Tongue (tissue), 1 donor: ENCODE measurements at regions not wholly inside any gene's neighbourhood (a gene's known extent, or its start where the extent isn't known, plus 50 kb on each side); places are given as distances from the start of the nearest gene placed in this dataset.
"Not testable (repeated sequence)": the region's sequence is repeated elsewhere in the genome, so short reads cannot be mapped to it uniquely, and the experiment has no call there.

Source experiments
- DNase-seq: peaks from one replicate; pipeline ENCODE4 v3.0.0-alpha.2; 2015

GRCh38 chr6:63486196-63486595, 86.1 kb upstream of the LOC128125822 start:
- DNase-seq: no peak

GRCh38 chr6:63487103-63487813, 85.0 kb upstream of the LOC128125822 start:
- DNase-seq: no peak

GRCh38 chr6:63491119-63491518, 81.2 kb upstream of the LOC128125822 start:
- DNase-seq: no peak

- DNase-seq: no peak
Measured at GRCh38 chr6:63492476-63492875, 79.8 kb upstream of the LOC128125822 start.

- no peak for DNase-seq
Measured at GRCh38 chr6:63493557-63493956, 78.7 kb upstream of the LOC128125822 start.

GRCh38 chr6:63496361-63496804, 75.9 kb upstream of the LOC128125822 start:
- no peak for DNase-seq

GRCh38 chr6:63502156-63502555, 70.1 kb upstream of the LOC128125822 start:
- no peak for DNase-seq

GRCh38 chr6:63503199-63503598, 69.1 kb upstream of the LOC128125822 start:
- no peak for DNase-seq

- DNase-seq: no peak
Measured at GRCh38 chr6:63504777-63505384, 67.4 kb upstream of the LOC128125822 start.

GRCh38 chr6:63507096-63507495, 65.2 kb upstream of the LOC128125822 start:
- DNase-seq: no peak

GRCh38 chr6:63509652-63510352, 62.5 kb upstream of the LOC128125822 start:
- DNase-seq: peak; percentile 2

GRCh38 chr6:63510353-63510686, 62.0 kb upstream of the LOC128125822 start:
- no peak for DNase-seq

GRCh38 chr6:63510849-63511248, 61.4 kb upstream of the LOC128125822 start:
- DNase-seq: no peak

GRCh38 chr6:63514488-63515173, 57.6 kb upstream of the LOC128125822 start:
- DNase-seq: no peak

- DNase-seq: not testable (repeated sequence)
Measured at GRCh38 chr6:63515227-63515626, 57.1 kb upstream of the LOC128125822 start.

GRCh38 chr6:63516186-63516944, 55.9 kb upstream of the LOC128125822 start:
- no peak for DNase-seq

GRCh38 chr6:63517221-63517620, 55.1 kb upstream of the LOC128125822 start:
- DNase-seq: no peak

GRCh38 chr6:63521475-63522210, 50.6 kb upstream of the LOC128125822 start:
- DNase-seq: no peak
